Kidney (tissue), 13 donors: ENCODE measurements at regions not wholly inside any gene's neighbourhood (a gene's known extent, or its start where the extent isn't known, plus 50 kb on each side); places are given as distances from the start of the nearest gene placed in this dataset.

Experiments used
- DNase-seq, 5 donors: peaks; one replicate each; pipeline ENCODE4 v3.0.0-alpha.2; 2013 to 2020
- FAIRE-seq: peaks from 2 replicates; lab custom pipeline; 2012; peaks lifted over from hg19 to GRCh38; lab: Jason Lieb, UNC
- H3K27ac ChIP-seq, 2 donors: one replicate each; pipeline ENCODE4 v1.7.0; 2013; ENCODE audit warnings: low read depth in 2 of 2, low read length in 2 of 2, inconsistent platforms in 1 of 2
- H3K27me3 ChIP-seq: one replicate; pipeline ENCODE4 v1.7.1; 2013; ENCODE audit warnings: low read length, inconsistent platforms; ENCODE audit not compliant: control insufficient read depth, insufficient read depth
- H3K36me3 ChIP-seq, 3 donors: one replicate each; pipeline versions ENCODE4 v1.7.0 to v1.7.1; 2013; ENCODE audit warnings: low read length in 3 of 3, control low read depth in 1 of 3, inconsistent platforms in 1 of 3; ENCODE audit not compliant: insufficient read depth in 3 of 3, control insufficient read depth in 2 of 3
- H3K4me1 ChIP-seq, 3 donors: one replicate each; pipeline versions ENCODE4 v1.7.0 to v1.7.1; 2013; ENCODE audit warnings: low read length in 3 of 3, inconsistent platforms in 1 of 3, low read depth in 1 of 3; ENCODE audit not compliant: control insufficient read depth in 2 of 3, insufficient read depth in 2 of 3
- H3K4me3 ChIP-seq, 3 donors: one replicate each; pipeline versions ENCODE4 v1.7.0 to v1.8.1; 2013; ENCODE audit warnings: low read length in 3 of 3, control low read depth in 1 of 3, inconsistent platforms in 1 of 3
- H3K9ac ChIP-seq, 3 donors: one replicate each; pipeline versions ENCODE4 v1.7.0 to v1.7.1; 2013; ENCODE audit warnings: low read length in 3 of 3, control low read depth in 1 of 3, inconsistent platforms in 1 of 3
- H3K9me3 ChIP-seq, 3 donors: one replicate each; pipeline versions ENCODE4 v1.7.0 to v1.7.1; 2013; ENCODE audit warnings: low read length in 3 of 3, control low read depth in 1 of 3, inconsistent platforms in 1 of 3; ENCODE audit not compliant: control insufficient read depth in 2 of 3, insufficient read depth in 1 of 3
- CTCF ChIP-seq: IDR thresholded peaks from 3 replicates; pipeline ENCODE4 v1.5.1; 2012; ENCODE audit warnings: mild to moderate bottlenecking, moderate library complexity, borderline replicate concordance; ENCODE audit not compliant: insufficient read depth; ENCODE audit errors: extremely low read depth
- intact Hi-C: fragments of 100-400 bp; cut with DNase I; formaldehyde crosslinking; loops from one replicate; pipeline ENCODE4 v1.11.1; 2022
- donor health status: control.
- donor health status: control.
- donor health status: control.
- donor health status: control.
- donor health status: control.
- donor health status: DM: yes; HTN: yes; CAD: no.
- donor health status: Normal renal cell carcinoma (clear cell type).

DNA sequence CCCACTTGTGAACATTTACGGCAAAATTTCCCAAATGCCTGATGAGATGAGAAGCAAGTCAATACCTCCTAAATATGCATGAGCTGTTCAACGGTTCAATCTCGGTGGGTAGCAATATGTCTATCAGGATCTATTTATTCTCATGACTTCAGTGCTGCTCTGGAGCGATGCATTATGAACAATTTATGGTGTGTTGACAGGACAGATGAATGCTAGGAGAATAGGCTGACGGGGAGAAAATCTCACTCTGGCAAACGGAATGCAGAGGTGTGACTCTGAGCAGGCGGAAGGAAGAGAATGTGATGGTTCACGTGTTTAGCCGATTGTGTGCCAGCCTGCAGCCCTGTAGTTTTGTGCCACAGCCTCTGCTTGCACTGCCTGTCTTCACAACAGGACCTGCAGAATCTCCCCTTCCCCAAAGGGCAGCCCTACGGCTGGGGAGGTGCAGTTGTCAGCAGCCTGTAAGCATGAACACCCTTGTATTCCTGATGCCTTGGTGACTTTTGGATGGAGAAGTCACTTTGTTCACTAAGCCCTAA lies 345.2 kb downstream of the PHKB start:
- H3K4me1 ChIP-seq, result no peaks in the 10 kb centered on the region
- TF ChIP-seq CTCF, result no peak
- intact Hi-C loops, result no loop called here

DNA sequence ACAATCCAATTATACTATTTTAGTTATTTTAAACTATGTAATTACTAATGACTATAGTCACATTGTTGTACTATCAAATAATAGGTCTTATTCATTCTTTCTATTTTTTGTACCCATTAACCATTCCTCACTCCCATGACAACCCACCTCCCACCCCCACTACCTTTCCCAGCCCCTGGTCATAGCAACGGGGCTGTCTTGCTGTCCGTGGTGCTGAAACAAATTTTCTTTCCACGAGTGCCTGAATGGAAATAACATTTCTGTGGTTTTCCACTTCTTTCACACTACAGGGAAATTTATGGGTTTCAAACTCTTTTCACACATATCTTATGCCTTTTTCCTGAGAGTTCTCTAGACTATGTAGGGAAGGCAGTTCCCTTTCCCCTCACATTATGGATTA lies 326.6 kb downstream of the PHKB start:
- DNase-seq, result peak in 2 of 5 donors; percentile 25 to 46
- Histone ChIP-seq H3K4me3 (no peak overlapping the region), H3K9ac (no peak overlapping the region), H3K27me3 (no peaks in the 10 kb centered on the region), H3K36me3 (no peaks in the 10 kb centered on the region), H3K4me1 (no peaks in the 10 kb centered on the region), H3K9me3 (peaks cover 0 to 6% (median 0%) of the 10 kb centered on the region in 3 donors), H3K27ac (no peak overlapping the region)
- intact Hi-C loops, result no loop called here
- no peak for FAIRE-seq
- TF ChIP-seq CTCF, result no peak

More for the DNA sequence above, 345.2 kb downstream of the PHKB start:
- no peak overlapping the region for H3K27ac ChIP-seq
- H3K9ac ChIP-seq, result no peak overlapping the region
- no peak for DNase-seq
- H3K36me3 ChIP-seq, result no peaks in the 10 kb centered on the region
- no peak overlapping the region for H3K4me3 ChIP-seq
- no peaks in the 10 kb centered on the region for H3K27me3 ChIP-seq
- H3K9me3 ChIP-seq, result no peaks in the 10 kb centered on the region
- no peak for FAIRE-seq

DNA sequence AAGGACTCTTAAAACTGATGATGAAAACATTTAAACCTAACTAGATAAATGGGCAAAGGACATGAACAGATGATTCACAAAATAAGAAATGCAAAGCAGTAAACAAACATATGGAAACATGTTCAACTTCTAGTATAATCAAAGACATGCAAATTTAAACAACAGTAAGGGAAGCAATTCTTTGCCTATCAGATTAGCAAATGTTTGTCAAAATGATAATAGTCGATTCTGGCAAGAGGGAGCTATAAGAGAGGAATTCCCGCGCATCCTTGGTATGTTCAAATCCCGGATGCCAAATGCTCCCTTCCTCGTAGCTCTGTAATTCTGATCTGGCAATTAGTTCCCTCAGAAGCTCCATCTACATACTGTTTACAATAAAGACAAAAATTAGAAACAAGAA lies 320.5 kb downstream of the PHKB start:
- no peak for FAIRE-seq

More for the DNA sequence above, 320.5 kb downstream of the PHKB start:
- Histone ChIP-seq H3K27me3 (no peaks in the 10 kb centered on the region), H3K36me3 (no peaks in the 10 kb centered on the region), H3K9me3 (no peaks in the 10 kb centered on the region), H3K4me1 (peaks cover 0 to 3% (median 0%) of the 10 kb centered on the region in 3 donors), H3K4me3 (no peak overlapping the region), H3K9ac (no peak overlapping the region), H3K27ac (no peak overlapping the region)
- TF ChIP-seq CTCF, result no peak
- no peak for DNase-seq
- intact Hi-C loops, result no loop called here
